HG02943 (cell line): ENCODE measurements at regions not wholly inside any gene's neighbourhood (a gene's known extent, or its start where the extent isn't known, plus 50 kb on each side); places are given as distances from the start of the nearest gene placed in this dataset.

Source experiments
- ATAC-seq: cut with Tn5 transposase; IDR thresholded peaks from one replicate; pipeline ENCODE4 v1.9.1; 2021; ENCODE audit warnings: mild to moderate bottlenecking, low read depth, moderate library complexity; ENCODE audit not compliant: unreplicated experiment

- ATAC-seq = no peak
Observed at GRCh38 chr2:173664513-173664910, 300.7 kb downstream of the SP3 start.

DNA sequence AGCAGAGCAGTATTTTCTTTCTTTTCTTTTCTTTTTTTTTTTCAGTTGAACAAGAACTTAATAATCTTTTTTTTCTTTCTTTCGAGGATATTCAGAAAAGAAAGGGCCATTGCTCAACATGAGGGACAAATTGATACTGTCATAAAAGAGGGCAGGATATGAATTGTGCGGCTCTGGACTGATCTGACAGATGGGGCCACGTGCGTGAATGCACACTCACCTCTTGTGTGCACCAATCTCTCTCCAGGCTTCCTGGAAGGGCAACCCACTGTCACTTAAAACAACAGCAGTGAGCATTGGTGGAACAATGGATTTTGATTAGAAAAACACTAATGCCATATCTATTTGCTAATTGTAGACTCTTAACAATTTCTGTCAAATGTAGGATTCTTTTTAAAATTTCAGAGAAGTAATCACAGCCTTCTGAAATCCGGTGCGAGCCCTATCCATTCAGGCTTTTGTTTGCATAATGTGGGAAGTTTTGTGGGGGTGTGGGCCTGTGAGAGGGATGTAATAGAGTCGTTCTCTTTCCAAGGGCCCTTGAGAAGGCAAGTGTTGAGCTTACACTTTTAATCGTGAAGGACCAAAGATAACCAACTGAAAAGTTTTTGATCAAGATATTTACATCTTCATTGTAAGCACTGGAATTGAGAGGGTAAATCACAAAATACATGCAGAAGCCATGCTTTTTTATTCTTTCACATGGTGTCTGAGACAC lies 298.8 kb downstream of the SP3 start:
- no peak for ATAC-seq

DNA sequence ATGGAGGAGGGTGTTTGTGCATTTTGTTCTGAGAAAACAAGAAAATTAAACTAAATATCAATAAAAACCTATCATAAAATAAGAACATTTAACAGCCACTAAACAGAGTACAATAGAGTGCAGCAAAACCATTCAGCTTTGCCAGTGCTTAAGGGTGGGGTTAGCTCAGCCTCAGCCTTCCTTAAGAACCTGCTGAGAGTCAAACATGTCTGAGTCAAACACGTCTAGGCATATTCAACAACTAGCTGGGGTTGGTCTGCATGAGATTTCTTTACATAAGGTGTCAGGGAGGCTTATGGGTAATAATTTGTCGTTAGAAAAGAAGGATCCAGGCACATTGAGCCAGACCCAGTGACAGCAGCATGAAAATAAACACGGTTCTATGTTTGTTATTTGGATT lies 298.2 kb downstream of the SP3 start:
- no peak for ATAC-seq

GRCh38 chr2:173667415-173667814 lies 297.8 kb downstream of the SP3 start:
- no peak for ATAC-seq

DNA sequence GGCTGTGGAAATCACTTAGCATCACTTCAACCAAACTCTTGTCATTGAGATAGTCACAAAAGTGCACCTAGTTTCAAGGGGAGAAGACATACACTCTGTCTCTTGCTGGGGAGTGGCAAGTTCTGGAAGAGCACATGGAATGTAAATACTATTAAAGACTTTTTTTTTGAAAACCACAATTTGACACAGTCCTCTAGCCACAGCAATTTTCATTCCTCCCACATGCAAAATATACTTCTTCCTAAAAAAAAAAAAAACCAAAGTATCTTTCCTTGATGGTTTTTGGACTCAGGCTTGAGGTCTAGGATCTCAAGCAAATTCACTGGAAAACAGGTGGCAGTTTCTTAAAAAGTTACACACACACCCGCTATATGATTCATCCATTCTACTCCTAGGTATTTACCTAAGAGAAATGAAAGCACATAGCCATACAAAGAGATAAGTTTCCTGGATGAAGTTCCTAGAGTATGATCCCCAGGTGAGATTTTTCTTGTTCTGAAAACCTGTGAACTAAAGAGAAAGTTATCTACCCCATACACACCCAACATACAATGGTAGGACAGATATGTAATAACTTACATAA lies 295.8 kb downstream of the SP3 start:
- no peak for ATAC-seq

DNA sequence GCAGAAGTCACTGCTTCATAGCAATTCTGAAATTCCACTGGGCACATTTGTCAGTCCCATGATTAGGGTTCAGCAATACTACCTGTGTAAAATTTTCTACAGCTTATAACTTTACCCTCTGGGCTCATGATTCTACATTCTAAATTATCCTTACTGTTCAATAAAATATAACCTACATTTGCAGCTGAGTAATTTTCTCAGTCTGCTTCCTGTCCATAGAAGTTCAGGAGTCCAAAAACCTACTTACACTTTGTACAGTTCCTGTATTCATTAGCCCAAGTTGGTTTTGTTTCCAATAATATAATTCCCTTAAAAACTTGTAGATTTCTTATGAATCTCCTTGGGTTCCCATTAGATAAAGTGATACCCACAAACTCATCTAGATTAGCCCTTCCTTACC lies 295.3 kb downstream of the SP3 start:
- ATAC-seq = no peak

GRCh38 chr2:173672573-173673340 lies 292.4 kb downstream of the SP3 start:
- ATAC-seq = no peak

DNA sequence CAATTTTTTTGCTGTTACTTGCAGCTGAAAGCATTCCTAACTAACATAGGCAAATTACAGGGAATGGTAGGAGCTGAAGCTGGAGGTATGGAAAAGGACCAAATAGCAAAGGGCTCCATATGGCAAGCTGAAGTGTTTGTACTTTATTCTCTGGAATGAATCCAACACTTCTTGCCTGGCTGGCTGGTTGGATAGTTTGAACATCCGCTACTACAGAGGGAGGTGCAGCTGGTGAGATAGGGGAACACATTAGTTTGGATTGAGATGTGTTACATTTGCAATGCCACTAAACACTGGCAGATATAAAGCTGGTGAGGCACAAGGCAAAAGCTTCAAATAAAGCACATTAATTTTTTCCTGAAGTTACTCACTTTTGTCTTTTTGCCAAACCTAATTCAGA lies 291.5 kb downstream of the SP3 start:
- ATAC-seq = no peak

DNA sequence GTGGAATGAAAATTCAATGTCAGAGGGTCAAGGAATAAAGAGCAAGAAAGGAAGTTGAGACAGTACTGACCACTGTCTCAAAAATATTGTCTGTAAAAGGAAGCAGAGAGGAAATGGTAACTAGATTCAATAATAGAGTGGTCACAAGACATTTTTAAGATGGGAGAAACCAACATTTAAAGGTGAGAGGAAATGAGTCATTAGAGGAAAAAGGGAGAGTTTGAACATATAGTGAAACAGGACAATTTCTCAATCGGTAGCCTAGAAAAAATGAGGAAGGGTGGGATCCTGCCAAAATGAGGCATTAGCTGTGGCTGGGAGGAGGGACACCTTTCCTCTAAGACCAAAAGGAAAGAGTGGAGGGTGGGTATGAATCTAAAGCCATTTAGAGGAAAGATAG lies 288.5 kb downstream of the SP3 start:
- ATAC-seq = no peak

DNA sequence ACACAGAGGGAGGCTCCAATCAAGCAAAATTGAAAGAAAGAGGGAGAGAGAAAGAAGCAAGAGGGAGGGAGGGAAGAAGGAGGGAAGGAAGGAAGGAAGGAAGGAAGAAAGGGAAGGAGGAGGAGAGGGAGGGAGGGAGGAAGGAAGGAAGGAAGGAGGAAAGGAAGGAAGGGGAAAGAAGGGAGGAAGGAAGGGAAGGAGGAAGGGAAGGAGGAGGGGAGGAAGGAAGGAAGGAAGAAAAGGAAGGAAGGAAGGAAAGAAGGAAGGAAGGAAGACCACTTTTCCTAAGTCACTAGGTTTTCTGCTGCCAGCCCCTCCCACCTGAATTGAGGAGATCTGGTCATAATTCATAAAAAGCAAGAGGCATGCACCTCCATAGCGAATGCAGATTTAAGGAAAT lies 287.0 kb downstream of the SP3 start:
- ATAC-seq = no peak

GRCh38 chr2:173680574-173680973 lies 284.6 kb downstream of the SP3 start:
- no peak for ATAC-seq

DNA sequence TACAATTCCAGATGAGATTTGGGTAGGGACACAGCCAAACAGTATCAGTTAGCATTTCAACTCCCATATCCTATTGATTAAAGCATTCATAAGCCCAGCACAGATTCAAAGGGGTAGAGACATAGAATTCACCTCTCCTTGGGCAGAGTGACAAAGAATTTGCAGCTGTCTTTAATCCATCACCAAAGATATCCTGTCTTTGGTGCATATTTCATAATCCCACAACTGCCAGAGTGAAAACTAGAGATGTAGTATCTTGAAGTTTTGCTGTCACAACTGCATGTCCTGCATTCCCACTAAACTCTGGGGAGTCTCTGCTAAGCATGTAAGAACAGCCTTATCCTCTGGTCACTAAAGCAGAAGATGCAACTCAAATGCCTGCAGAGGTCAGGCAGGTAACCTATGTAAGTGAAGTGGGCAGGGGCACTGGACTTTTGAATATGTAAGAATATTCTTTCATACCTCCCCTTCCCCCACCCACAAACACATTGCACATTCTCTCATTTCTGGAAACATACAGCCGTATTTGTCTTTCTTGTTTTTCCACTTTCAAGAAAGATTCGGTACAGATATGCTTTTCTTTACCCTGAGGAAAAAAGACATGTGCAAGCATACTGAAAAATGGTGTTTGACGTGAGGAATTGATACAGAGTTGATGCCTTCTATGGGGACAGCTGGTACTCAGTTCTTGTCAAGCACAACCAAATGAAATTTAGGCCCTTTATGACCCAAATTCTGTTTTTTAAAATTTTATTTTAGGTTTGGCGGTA lies 283.1 kb downstream of the SP3 start:
- ATAC-seq = no peak

DNA sequence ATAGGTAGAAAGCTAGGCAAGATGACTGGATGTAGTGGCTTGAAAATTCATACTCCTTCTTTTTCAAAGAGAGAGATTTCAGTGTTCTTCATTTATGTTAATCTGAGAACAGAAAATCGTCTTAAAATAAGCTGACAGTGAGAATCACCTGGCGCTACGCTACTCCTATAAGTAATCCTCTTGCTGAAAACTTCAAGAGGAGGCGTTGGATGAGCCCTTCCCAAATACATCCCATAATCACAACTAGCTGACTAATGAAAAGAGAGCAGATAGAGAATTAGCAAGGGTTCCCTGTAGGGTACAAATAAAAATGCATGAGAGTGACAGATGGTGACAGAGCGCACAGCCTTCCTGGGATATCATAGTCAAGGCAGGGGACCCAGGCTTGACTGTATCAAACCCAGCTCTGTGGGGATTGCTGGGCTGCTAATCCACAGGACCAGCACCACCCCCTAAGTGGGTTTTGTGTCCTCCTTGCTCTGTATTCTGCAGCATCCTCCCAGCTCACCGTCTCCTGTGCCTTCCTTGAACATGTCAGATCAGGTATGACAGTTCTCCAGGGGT lies 280.2 kb downstream of the SP3 start:
- ATAC-seq = no peak

GRCh38 chr2:173690349-173690748 lies 274.8 kb downstream of the SP3 start:
- ATAC-seq = no peak

DNA sequence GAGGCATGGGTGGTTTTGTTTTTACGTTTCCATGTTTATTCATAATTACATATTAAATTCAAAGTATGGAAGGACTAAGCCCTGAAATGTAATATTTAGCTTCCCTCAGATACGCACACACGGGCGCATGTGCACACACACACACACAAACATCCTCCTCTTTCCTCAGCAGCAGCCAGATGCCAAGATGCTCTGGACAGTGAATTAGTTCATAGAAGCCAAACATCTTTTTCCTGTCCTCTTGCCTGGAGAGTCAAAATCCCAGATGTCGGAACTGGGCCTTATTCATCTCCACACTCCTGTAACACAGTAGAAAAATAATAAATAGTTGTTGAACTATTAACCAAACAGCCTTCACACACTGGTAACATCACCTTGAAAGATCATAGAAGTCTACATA lies 273.1 kb downstream of the SP3 start:
- no peak for ATAC-seq

- no peak for ATAC-seq
Observed at GRCh38 chr2:173693044-173693589, 272.1 kb downstream of the SP3 start.

DNA sequence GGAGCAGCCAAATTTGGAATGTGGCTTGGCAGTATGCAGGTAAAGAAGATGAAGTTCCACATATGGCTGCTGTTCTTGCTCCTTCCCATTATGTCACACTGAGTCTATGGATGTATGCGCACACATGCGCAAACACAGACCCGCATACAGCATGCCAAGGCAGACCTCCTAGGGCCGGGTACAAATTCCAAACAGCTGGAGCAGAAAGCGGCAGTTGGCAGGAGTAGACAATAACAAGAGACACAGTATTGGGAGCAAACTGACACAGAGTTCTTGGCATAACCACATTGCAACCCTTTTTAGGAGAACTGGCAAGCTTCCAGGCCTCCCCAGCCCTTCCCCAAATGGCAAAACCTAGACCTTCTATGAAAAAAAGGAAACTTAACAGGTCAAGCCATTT lies 268.9 kb downstream of the SP3 start:
- no peak for ATAC-seq

- no peak for ATAC-seq
Observed at GRCh38 chr2:173697929-173698328, 267.2 kb downstream of the SP3 start.

DNA sequence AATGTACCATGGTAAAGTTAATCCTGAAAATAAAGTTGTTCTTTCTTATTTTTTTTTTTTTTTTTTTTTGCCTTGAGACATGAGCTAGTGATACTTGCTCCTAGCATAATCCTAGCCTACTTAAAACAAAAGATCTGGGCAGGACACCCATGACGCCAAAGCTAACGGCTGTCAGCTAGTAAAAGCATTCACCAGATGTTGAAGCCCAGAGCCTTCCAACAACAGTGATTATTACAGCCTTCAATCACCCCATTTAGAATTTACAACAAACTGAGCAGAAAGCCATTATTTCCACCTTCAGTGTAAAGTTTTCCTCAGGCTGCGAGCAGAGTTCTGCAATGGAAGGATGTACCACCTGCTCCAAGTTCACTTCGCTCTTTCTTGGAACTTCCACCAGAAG lies 259.5 kb downstream of the SP3 start:
- no peak for ATAC-seq

GRCh38 chr2:173706936-173707335 lies 258.2 kb downstream of the SP3 start:
- no peak for ATAC-seq

DNA sequence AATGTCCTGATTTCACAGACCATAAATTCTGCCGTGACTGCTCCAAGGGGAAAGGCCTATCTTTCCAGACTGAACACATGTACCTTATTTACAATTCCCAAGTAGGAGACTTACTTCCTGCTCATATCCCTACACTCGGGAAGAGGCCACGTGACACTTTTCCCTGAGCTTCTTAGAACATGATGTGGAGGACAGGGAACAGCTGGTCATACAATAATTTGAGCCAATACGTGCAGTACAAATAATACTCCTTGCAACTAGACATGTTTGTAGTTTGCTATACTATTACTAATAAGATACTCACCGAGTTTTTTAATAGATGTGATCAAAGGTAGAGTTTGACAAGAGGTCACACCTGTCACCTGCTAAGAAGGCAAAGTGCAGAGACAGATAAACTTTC lies 256.4 kb downstream of the SP3 start:
- no peak for ATAC-seq
